B cell (primary cell): ENCODE measurements at regions not wholly inside any gene's neighbourhood (a gene's known extent, or its start where the extent isn't known, plus 50 kb on each side); places are given as distances from the start of the nearest gene placed in this dataset.

Source experiments
- ATAC-seq: fragments of 200-7000 bp; cut with Tn5 transposase; one replicate; pipeline ENCODE4 v1.10.0; 2021; ENCODE audit warnings: low read depth, mild to moderate bottlenecking, moderate number of reproducible peaks, moderate library complexity
- CTCF ChIA-PET: fragments of 350-600 bp; sonication (Branson Sonifier 250); formaldehyde crosslinking; loops from one replicate; lab custom pipeline; 2021; ENCODE audit warnings: antibody characterized with exemption, inconsistent platforms; lab: Charles Lee
- POLR2A ChIA-PET: fragments of 350-600 bp; sonication (Branson Sonifier 250); formaldehyde crosslinking; loops from one replicate; lab custom pipeline; 2021; ENCODE audit warnings: antibody characterized with exemption; lab: Charles Lee
- DNase-seq: peaks from one replicate; pipeline ENCODE4 v3.0.0; 2013
- H2AFZ ChIP-seq: 2 replicates; pipeline ENCODE4 v1.6.1; 2012; ENCODE audit warnings: mild to moderate bottlenecking, low read depth, low read length; ENCODE audit not compliant: insufficient read depth, poor library complexity, severe bottlenecking
- H3K27ac ChIP-seq, 2 donors: 1 replicate in 1 of 2; 2 replicates in 1 of 2; pipeline ENCODE4 v1.5.1; 2012 to 2013; ENCODE audit warnings: low read length in 2 of 2, mild to moderate bottlenecking in 2 of 2, moderate library complexity in 1 of 2
- H3K27me3 ChIP-seq, 4 experiments: fragments of 200-600 bp in 1 of 4; sonication (generic) in 1 of 4; replicated peaks in 1 of 4; 1 replicate in 2 of 4; 2 replicates in 2 of 4; pipeline versions ENCODE4 v1.6.1 to v1.7.0; 2013 to 2016; ENCODE audit warnings: low read length in 3 of 4, mild to moderate bottlenecking in 2 of 4, mixed read lengths in 1 of 4, moderate library complexity in 1 of 4; ENCODE audit not compliant: insufficient read depth in 4 of 4, control insufficient read depth in 3 of 4; ENCODE audit errors: control extremely low read depth in 1 of 4
- H3K36me3 ChIP-seq, 2 experiments: replicated peaks in 1 of 2; 1 replicate in 1 of 2; 2 replicates in 1 of 2; pipeline versions ENCODE4 v1.6.1 to v1.7.1; 2013; ENCODE audit warnings: low read length in 1 of 2; ENCODE audit not compliant: insufficient read depth in 2 of 2, control insufficient read depth in 1 of 2; ENCODE audit errors: control extremely low read depth in 1 of 2, extremely low read depth in 1 of 2
- H3K4me1 ChIP-seq, 2 donors: fragments of 200-600 bp in 1 of 2; sonication (generic) in 1 of 2; 1 replicate in 1 of 2; 2 replicates in 1 of 2; pipeline versions ENCODE4 v1.5.1 to v1.6.1; 2013 to 2017; ENCODE audit warnings: low read length in 2 of 2; ENCODE audit not compliant: control insufficient read depth in 2 of 2, insufficient read depth in 2 of 2
- H3K4me2 ChIP-seq: replicated peaks from 2 replicates; pipeline ENCODE3; 2012; ENCODE audit warnings: mild to moderate bottlenecking, low read depth, low read length; ENCODE audit not compliant: poor library complexity, severe bottlenecking
- H3K4me3 ChIP-seq, 5 experiments: fragments of 200-600 bp in 1 of 5; sonication (generic) in 1 of 5; 1 replicate in 3 of 5; 2 replicates in 2 of 5; pipeline versions ENCODE4 v1.5.1 to v1.7.0; 2011 to 2016; ENCODE audit warnings: low read length in 4 of 5, mild to moderate bottlenecking in 4 of 5, low read depth in 2 of 5, control low read depth in 1 of 5, moderate library complexity in 1 of 5; ENCODE audit not compliant: insufficient read depth in 1 of 5; ENCODE audit errors: control extremely low read depth in 1 of 5, extremely low read depth in 1 of 5
- H3K79me2 ChIP-seq: fragments of 200-600 bp; sonication (generic); one replicate; pipeline ENCODE4 v1.6.0; 2016; ENCODE audit warnings: low read length; ENCODE audit not compliant: control insufficient read depth, insufficient read depth
- H3K9ac ChIP-seq: fragments of 200-600 bp; sonication (generic); 2 replicates; pipeline ENCODE4 v1.6.1; 2017; ENCODE audit warnings: mild to moderate bottlenecking, low read length, moderate library complexity
- H3K9me3 ChIP-seq, 3 donors: one replicate each; pipeline versions ENCODE4 v1.6.1 to v1.7.1; 2013; ENCODE audit warnings: low read length in 2 of 3; ENCODE audit not compliant: control insufficient read depth in 2 of 3, insufficient read depth in 1 of 3; ENCODE audit errors: control extremely low read depth in 1 of 3
- H4K20me1 ChIP-seq: 2 replicates; pipeline ENCODE4 v1.6.0; 2012; ENCODE audit warnings: mild to moderate bottlenecking, low read length; ENCODE audit not compliant: insufficient read depth, control insufficient read depth, poor library complexity, severe bottlenecking
- H3K27ac Mint-ChIP-seq: one replicate; pipeline ENCODE4 v1.8.0; 2021; ENCODE audit warnings: mixed read lengths
- H3K27me3 Mint-ChIP-seq: one replicate; pipeline ENCODE4 v1.8.0; 2021; ENCODE audit warnings: mixed read lengths
- H3K4me1 Mint-ChIP-seq: one replicate; pipeline ENCODE4 v1.8.0; 2021; ENCODE audit warnings: mixed read lengths
- H3K4me3 Mint-ChIP-seq: one replicate; pipeline ENCODE4 v1.8.0; 2021; ENCODE audit warnings: mixed read lengths
- H3K9me3 Mint-ChIP-seq: one replicate; pipeline ENCODE4 v1.8.0; 2022; ENCODE audit warnings: mixed read lengths; ENCODE audit not compliant: insufficient read depth
- EZH2 ChIP-seq: IDR thresholded peaks from 2 replicates; pipeline ENCODE4 v1.6.1; 2012; ENCODE audit warnings: borderline replicate concordance, low read depth, mild to moderate bottlenecking, moderate library complexity, low read length; ENCODE audit not compliant: insufficient read depth, poor library complexity, severe bottlenecking
- WGBS: methylation state at CpG from one replicate; pipeline ENCODE4 v1.1.5; 2013; ENCODE audit warnings: missing lambda C conversion rate; ENCODE audit not compliant: insufficient coverage; 5-methylcytosine and 5-hydroxymethylcytosine counted together
- intact Hi-C: fragments of 100-400 bp; cut with micrococcal nuclease; formaldehyde crosslinking; loops from one replicate; pipeline ENCODE4 v1.10.0; 2022
- TF ChIP-seq, protein P1 (sequence below): fragments of 200-600 bp; IDR thresholded peaks from one replicate; pipeline ENCODE4 v1.8.0; 2022; ENCODE audit warnings: antibody characterized with exemption, mild to moderate bottlenecking

GRCh38 chr4:16315456-16315855, 89.2 kb upstream of the TAPT1 start:
- no peaks in the 10 kb centered on the region for H3K79me2 ChIP-seq
- intact Hi-C loops = no loop called here
- no peaks in the 10 kb centered on the region for H4K20me1 ChIP-seq
- ChIA-PET CTCF (no interaction called here), POLR2A (no interaction called here)
- no peaks in the 10 kb centered on the region for H3K4me1 ChIP-seq
- H3K4me3 ChIP-seq = no peak overlapping the region
- TF ChIP-seq, protein P1, sequence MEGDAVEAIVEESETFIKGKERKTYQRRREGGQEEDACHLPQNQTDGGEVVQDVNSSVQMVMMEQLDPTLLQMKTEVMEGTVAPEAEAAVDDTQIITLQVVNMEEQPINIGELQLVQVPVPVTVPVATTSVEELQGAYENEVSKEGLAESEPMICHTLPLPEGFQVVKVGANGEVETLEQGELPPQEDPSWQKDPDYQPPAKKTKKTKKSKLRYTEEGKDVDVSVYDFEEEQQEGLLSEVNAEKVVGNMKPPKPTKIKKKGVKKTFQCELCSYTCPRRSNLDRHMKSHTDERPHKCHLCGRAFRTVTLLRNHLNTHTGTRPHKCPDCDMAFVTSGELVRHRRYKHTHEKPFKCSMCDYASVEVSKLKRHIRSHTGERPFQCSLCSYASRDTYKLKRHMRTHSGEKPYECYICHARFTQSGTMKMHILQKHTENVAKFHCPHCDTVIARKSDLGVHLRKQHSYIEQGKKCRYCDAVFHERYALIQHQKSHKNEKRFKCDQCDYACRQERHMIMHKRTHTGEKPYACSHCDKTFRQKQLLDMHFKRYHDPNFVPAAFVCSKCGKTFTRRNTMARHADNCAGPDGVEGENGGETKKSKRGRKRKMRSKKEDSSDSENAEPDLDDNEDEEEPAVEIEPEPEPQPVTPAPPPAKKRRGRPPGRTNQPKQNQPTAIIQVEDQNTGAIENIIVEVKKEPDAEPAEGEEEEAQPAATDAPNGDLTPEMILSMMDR = no peak
- TF ChIP-seq EZH2 = no peak
- no peak overlapping the region for H3K9ac ChIP-seq
- no peaks in the 10 kb centered on the region for H3K9me3 ChIP-seq
- H3K27ac ChIP-seq = no peak overlapping the region
- 96% methylated on average over 7 of the region's 8 CpGs for WGBS
- H3K4me3 Mint-ChIP-seq = no peak overlapping the region
- ATAC-seq (no peak), DNase-seq (no peak)
- no peaks in the 10 kb centered on the region for H3K27me3 ChIP-seq
- no peaks in the 10 kb centered on the region for H3K4me1 Mint-ChIP-seq
- H3K27ac Mint-ChIP-seq = no peak overlapping the region
- H3K36me3 ChIP-seq = no peaks in the 10 kb centered on the region
- H3K9me3 Mint-ChIP-seq = no peaks in the 10 kb centered on the region
- H3K27me3 Mint-ChIP-seq = no peaks in the 10 kb centered on the region
- no peak overlapping the region for H3K4me2 ChIP-seq
- no peak overlapping the region for H2AFZ ChIP-seq

DNA sequence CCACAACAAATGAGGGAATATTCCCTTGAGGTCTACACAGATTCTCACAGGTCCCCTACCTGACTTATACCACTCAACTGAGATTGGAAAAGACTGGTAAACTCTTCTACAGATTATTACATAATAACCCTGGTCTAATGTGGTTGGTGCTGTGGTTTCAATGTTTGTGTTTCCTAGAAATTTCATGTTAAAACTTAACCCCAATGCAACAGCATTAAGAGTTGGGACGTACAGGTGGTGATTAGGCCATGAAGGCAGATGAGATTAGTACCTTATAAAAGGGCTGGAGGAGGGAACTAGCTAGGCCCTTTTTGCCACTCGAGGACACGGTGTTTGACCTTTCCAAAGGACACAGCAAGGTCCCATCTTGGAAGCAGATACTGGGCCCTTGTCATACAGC, 84.3 kb upstream of the TAPT1 start:
- H3K4me1 Mint-ChIP-seq = no peaks in the 10 kb centered on the region
- Histone ChIP-seq H3K27ac (no peak overlapping the region), H3K79me2 (no peaks in the 10 kb centered on the region), H3K4me3 (no peak overlapping the region), H4K20me1 (no peaks in the 10 kb centered on the region), H3K4me2 (no peak overlapping the region), H2AFZ (no peak overlapping the region), H3K36me3 (no peaks in the 10 kb centered on the region), H3K9ac (no peak overlapping the region), H3K4me1 (no peaks in the 10 kb centered on the region), H3K27me3 (no peaks in the 10 kb centered on the region), H3K9me3 (peaks cover 0 to 3% (median 0%) of the 10 kb centered on the region in 3 donors)
- ChIA-PET POLR2A (no interaction called here), CTCF (no interaction called here)
- H3K4me3 Mint-ChIP-seq = no peak overlapping the region
- ATAC-seq (no peak), DNase-seq (no peak)
- TF ChIP-seq EZH2 = no peak
- TF ChIP-seq, protein P1 = no peak
- no peaks in the 10 kb centered on the region for H3K27me3 Mint-ChIP-seq
- H3K9me3 Mint-ChIP-seq = no peaks in the 10 kb centered on the region
- no peak overlapping the region for H3K27ac Mint-ChIP-seq
- intact Hi-C loops = no loop called here
- WGBS = 100% methylated on average over 3 of the region's 3 CpGs
